Esophagus squamous epithelium (tissue), 5 donors: ENCODE measurements at regions not wholly inside any gene's neighbourhood (a gene's known extent, or its start where the extent isn't known, plus 50 kb on each side); places are given as distances from the start of the nearest gene placed in this dataset.

ENCODE experiments used
- DNase-seq: peaks from one replicate; lab custom pipeline; 2025; lab: John Stamatoyannopoulos, UW
- H3K27ac ChIP-seq, 4 donors: fragments of 200-600 bp; sonication (generic); one replicate each; pipeline ENCODE4 v1.5.1; 2016 to 2019; ENCODE audit warnings: mild to moderate bottlenecking in 1 of 4
- H3K27me3 ChIP-seq, 4 donors: fragments of 200-600 bp; sonication (generic); 1 replicate in 3 of 4; 2 replicates in 1 of 4; pipeline versions ENCODE4 v1.5.1 to v1.6.0; 2017 to 2021; ENCODE audit warnings: antibody characterized with exemption in 1 of 4
- H3K36me3 ChIP-seq, 3 donors: fragments of 200-600 bp; sonication (generic); one replicate each; pipeline ENCODE4 v1.5.1; 2016 to 2019
- H3K4me1 ChIP-seq, 3 donors: fragments of 200-600 bp; sonication (generic); one replicate each; pipeline ENCODE4 v1.5.1; 2017 to 2019
- H3K4me3 ChIP-seq, 4 donors: fragments of 200-600 bp; sonication (generic); 1 replicate in 3 of 4; 2 replicates in 1 of 4; pipeline ENCODE4 v1.5.1; 2016 to 2019; ENCODE audit warnings: mild to moderate bottlenecking in 2 of 4, moderate library complexity in 1 of 4
- H3K9me3 ChIP-seq, 3 donors: fragments of 200-600 bp; sonication (generic); one replicate each; pipeline ENCODE4 v1.5.1; 2016 to 2019
- CTCF ChIP-seq, 6 experiments: fragments of 450-650 bp in 4 of 6; fragments of 200-600 bp in 2 of 6; sonication (generic) in 2 of 6; IDR thresholded peaks; one replicate each; pipeline ENCODE4 v1.5.1; 2016 to 2019; ENCODE audit warnings: antibody characterized with exemption in 6 of 6, mild to moderate bottlenecking in 4 of 6, moderate library complexity in 4 of 6
- POLR2A ChIP-seq, 4 donors: fragments of 450-650 bp; IDR thresholded peaks; one replicate each; pipeline ENCODE4 v1.6.1; 2017; ENCODE audit warnings: antibody characterized with exemption in 4 of 4, mild to moderate bottlenecking in 4 of 4, moderate library complexity in 3 of 4
- WGBS, 2 donors: methylation state at CpG; one replicate each; pipeline ENCODE4 v1.1.5; 2018; 5-methylcytosine and 5-hydroxymethylcytosine counted together
- intact Hi-C: fragments of 100-400 bp; cut with DNase I; formaldehyde crosslinking; loops from one replicate; pipeline ENCODE4 v1.15.0; 2022
- donor health status: DM: yes; HTN: yes; CAD: no.

GRCh38 chr15:58287891-58288290, 143.9 kb upstream of the LIPC start:
- H3K27me3 ChIP-seq, result no peaks in the 10 kb centered on the region
- peaks cover 0 to 24% (median 8%) of the 10 kb centered on the region in 3 donors for H3K4me1 ChIP-seq
- intact Hi-C loops, result no loop called here
- no peak for DNase-seq
- no peak for TF ChIP-seq POLR2A (IDR thresholded peaks at IDR 0.05)
- no peak for TF ChIP-seq CTCF (IDR thresholded peaks at IDR 0.05)
- no peak overlapping the region for H3K4me3 ChIP-seq
- H3K27ac ChIP-seq, result no peak overlapping the region
- peaks cover 0 to 11% (median 6%) of the 10 kb centered on the region in 3 donors for H3K9me3 ChIP-seq
- no peaks in the 10 kb centered on the region for H3K36me3 ChIP-seq
- WGBS, 2 donors, result 82 to 88% methylated on average over 2 of the region's 2 CpGs

- Histone ChIP-seq H3K27me3 (no peaks in the 10 kb centered on the region), H3K27ac (no peak overlapping the region), H3K4me1 (peaks cover 0 to 31% (median 8%) of the 10 kb centered on the region in 3 donors), H3K36me3 (no peaks in the 10 kb centered on the region), H3K9me3 (peaks cover 0 to 12% (median 6%) of the 10 kb centered on the region in 3 donors), H3K4me3 (no peak overlapping the region)
- TF ChIP-seq CTCF (IDR thresholded peaks at IDR 0.05) (no peak), POLR2A (IDR thresholded peaks at IDR 0.05) (no peak)
- intact Hi-C loops, result no loop called here
- DNase-seq, result no peak
- WGBS, 2 donors, result 88% methylated on average over 3 of the region's 3 CpGs
Observed at GRCh38 chr15:58288592-58288991, 143.2 kb upstream of the LIPC start.

- no peak for TF ChIP-seq CTCF (IDR thresholded peaks at IDR 0.05)
- H3K27ac ChIP-seq, result no peak overlapping the region
- DNase-seq, result no peak
- no peaks in the 10 kb centered on the region for H3K27me3 ChIP-seq
- no peaks in the 10 kb centered on the region for H3K36me3 ChIP-seq
- H3K4me1 ChIP-seq, result peaks cover 0 to 24% (median 4%) of the 10 kb centered on the region in 3 donors
- peaks cover 0 to 12% (median 6%) of the 10 kb centered on the region in 3 donors for H3K9me3 ChIP-seq
- intact Hi-C loops, result no loop called here
- no peak overlapping the region for H3K4me3 ChIP-seq
Observed at GRCh38 chr15:58291848-58292247, 139.9 kb upstream of the LIPC start.

- Histone ChIP-seq H3K4me1 (peaks cover 0 to 19% (median 4%) of the 10 kb centered on the region in 3 donors), H3K9me3 (peaks cover 0 to 12% (median 6%) of the 10 kb centered on the region in 3 donors), H3K36me3 (no peaks in the 10 kb centered on the region), H3K27ac (no peak overlapping the region), H3K27me3 (no peaks in the 10 kb centered on the region), H3K4me3 (no peak overlapping the region)
- 54 to 73% methylated on average over 3 of the region's 3 CpGs for WGBS, 2 donors
- intact Hi-C loops, result no loop called here
- TF ChIP-seq POLR2A (IDR thresholded peaks at IDR 0.05) (no peak), CTCF (IDR thresholded peaks at IDR 0.05) (no peak)
- no peak for DNase-seq
Observed at GRCh38 chr15:58292751-58293175, 139.0 kb upstream of the LIPC start.

GRCh38 chr15:58293622-58294550, 137.9 kb upstream of the LIPC start:
- Histone ChIP-seq H3K9me3 (peaks cover 0 to 12% (median 6%) of the 10 kb centered on the region in 3 donors), H3K27me3 (no peaks in the 10 kb centered on the region), H3K4me3 (no peak overlapping the region), H3K36me3 (no peaks in the 10 kb centered on the region), H3K4me1 (peaks cover 0 to 21% (median 1%) of the 10 kb centered on the region in 3 donors), H3K27ac (no peak overlapping the region)
- WGBS, 2 donors, result 61 to 70% methylated on average over 8 of the region's 8 CpGs
- no peak for DNase-seq
- TF ChIP-seq POLR2A (IDR thresholded peaks at IDR 0.05), result no peak
- TF ChIP-seq CTCF (IDR thresholded peaks at IDR 0.05), result no peak
- intact Hi-C loops, result no loop called here
